Keratinocyte (primary cell): ENCODE measurements at regions not wholly inside any gene's neighbourhood (a gene's known extent, or its start where the extent isn't known, plus 50 kb on each side); places are given as distances from the start of the nearest gene placed in this dataset.

ENCODE experiments used
- DNase-seq: peaks from one replicate; pipeline ENCODE4 v3.0.0-alpha.2; 2011; ENCODE audit warnings: low read depth, missing footprints, low spot score
- FAIRE-seq: peaks from 2 replicates; lab custom pipeline; 2011; peaks lifted over from hg19 to GRCh38; lab: Jason Lieb, UNC
- H2AFZ ChIP-seq: 2 replicates; pipeline ENCODE4 v1.6.0; 2012; ENCODE audit warnings: low read length, control low read depth, inconsistent platforms; ENCODE audit not compliant: control insufficient read depth
- H3K27ac ChIP-seq: 2 replicates; pipeline ENCODE4 v1.5.1; 2011; ENCODE audit warnings: low read length; ENCODE audit not compliant: control insufficient read depth, insufficient read depth
- H3K27me3 ChIP-seq: 3 replicates; pipeline ENCODE4 v1.6.0; 2011; ENCODE audit warnings: low read length; ENCODE audit not compliant: control insufficient read depth, insufficient read depth; ENCODE audit errors: extremely low read depth
- H3K36me3 ChIP-seq, 2 experiments: 2 replicates in 1 of 2; 3 replicates in 1 of 2; pipeline ENCODE4 v1.5.1; 2011; ENCODE audit warnings: low read length in 2 of 2, mild to moderate bottlenecking in 1 of 2; ENCODE audit not compliant: control insufficient read depth in 2 of 2, insufficient read depth in 2 of 2; ENCODE audit errors: extremely low read depth in 1 of 2
- H3K4me1 ChIP-seq: 3 replicates; pipeline ENCODE4 v1.5.1; 2011; ENCODE audit warnings: low read length; ENCODE audit not compliant: control insufficient read depth, insufficient read depth; ENCODE audit errors: extremely low read depth
- H3K4me2 ChIP-seq: 3 replicates; pipeline ENCODE4 v1.6.0; 2011; ENCODE audit warnings: low read depth, low read length; ENCODE audit not compliant: control insufficient read depth, insufficient read depth; ENCODE audit errors: extremely low read depth
- H3K4me3 ChIP-seq, 3 experiments: fragments of 200-600 bp in 1 of 3; sonication (generic) in 1 of 3; 2 replicates in 2 of 3; 3 replicates in 1 of 3; pipeline ENCODE4 v1.5.1; 2011 to 2016; ENCODE audit warnings: low read length in 3 of 3, mild to moderate bottlenecking in 3 of 3, control low read depth in 2 of 3, inconsistent platforms in 1 of 3, low read depth in 1 of 3, mixed read lengths in 1 of 3, mixed run types in 1 of 3, moderate library complexity in 1 of 3; ENCODE audit not compliant: control insufficient read depth in 2 of 3, insufficient read depth in 2 of 3; ENCODE audit errors: extremely low read depth in 1 of 3
- H3K79me2 ChIP-seq: 2 replicates; pipeline ENCODE4 v1.6.0; 2012; ENCODE audit warnings: low read length; ENCODE audit not compliant: control insufficient read depth, insufficient read depth
- H3K9ac ChIP-seq: 3 replicates; pipeline ENCODE4 v1.6.0; 2011; ENCODE audit warnings: low read length; ENCODE audit not compliant: control insufficient read depth, insufficient read depth; ENCODE audit errors: extremely low read depth
- H3K9me1 ChIP-seq: 3 replicates; pipeline ENCODE4 v1.6.0; 2011; ENCODE audit warnings: low read length; ENCODE audit not compliant: control insufficient read depth, insufficient read depth; ENCODE audit errors: extremely low read depth
- H3K9me3 ChIP-seq: 2 replicates; pipeline ENCODE4 v1.5.1; 2012; ENCODE audit warnings: low read depth, low read length; ENCODE audit not compliant: control insufficient read depth
- H4K20me1 ChIP-seq: 3 replicates; pipeline ENCODE4 v1.6.0; 2011; ENCODE audit warnings: low read length; ENCODE audit not compliant: control insufficient read depth, insufficient read depth; ENCODE audit errors: extremely low read depth
- CTCF ChIP-seq, 3 experiments: IDR thresholded peaks in 1 of 3; conservative IDR thresholded peaks in 1 of 3; optimal IDR thresholded peaks in 1 of 3; 2 replicates in 2 of 3; 3 replicates in 1 of 3; pipeline versions ENCODE3 to v1.5.1; 2011; ENCODE audit warnings: low read length in 3 of 3, mild to moderate bottlenecking in 3 of 3, moderate library complexity in 2 of 3, control low read depth in 1 of 3, inconsistent platforms in 1 of 3; ENCODE audit not compliant: insufficient read depth in 2 of 3; ENCODE audit errors: extremely low read depth in 1 of 3
- EZH2 ChIP-seq: IDR thresholded peaks from one replicate; pipeline ENCODE4 v1.6.1; 2012; ENCODE audit warnings: inconsistent platforms, mild to moderate bottlenecking, low read length, moderate library complexity
- dilution Hi-C: fragments of 300-500 bp; cut with MboI; formaldehyde crosslinking; loops from one replicate; pipeline ENCODE4 v1.7.0; 2020; ENCODE audit warnings: low sequenced_read_pairs; ENCODE audit not compliant: extremely low pct_ligation_motif_present

GRCh38 chr13:83557845-83558244 lies 324.4 kb downstream of the SLITRK1 start:
- Histone ChIP-seq H3K27ac (no peak overlapping the region), H3K79me2 (no peaks in the 10 kb centered on the region), H3K36me3 (no peaks in the 10 kb centered on the region), H3K4me2 (no peak overlapping the region), H2AFZ (no peak overlapping the region), H3K27me3 (no peaks in the 10 kb centered on the region), H3K9me1 (no peaks in the 10 kb centered on the region), H3K9me3 (no peaks in the 10 kb centered on the region), H3K4me3 (no peak overlapping the region), H4K20me1 (no peaks in the 10 kb centered on the region), H3K9ac (no peak overlapping the region), H3K4me1 (no peaks in the 10 kb centered on the region)
- FAIRE-seq (no peak), DNase-seq (no peak)
- TF ChIP-seq CTCF (optimal IDR thresholded peaks at IDR 0.05 in 1 of 3, IDR thresholded peaks at IDR 0.05 in 1 of 3, conservative IDR thresholded peaks at IDR 0.05 in 1 of 3; ENCODE audit: extremely low read depth in 1 of 3, insufficient read depth in 2 of 3, low read length in 3 of 3), result no peak
- no peak for TF ChIP-seq EZH2
- dilution Hi-C loops, result no loop called here

- DNase-seq, result no peak
- dilution Hi-C loops, result no loop called here
- FAIRE-seq, result peak; percentile 68
- no peaks in the 10 kb centered on the region for H3K9me3 ChIP-seq
- no peaks in the 10 kb centered on the region for H3K4me1 ChIP-seq
- H3K79me2 ChIP-seq, result no peaks in the 10 kb centered on the region
- H3K27ac ChIP-seq, result no peak overlapping the region
- H3K4me3 ChIP-seq, result no peak overlapping the region
- H3K36me3 ChIP-seq, result no peaks in the 10 kb centered on the region
- H3K27me3 ChIP-seq, result no peaks in the 10 kb centered on the region
- H3K9me1 ChIP-seq, result no peaks in the 10 kb centered on the region
- no peak overlapping the region for H3K4me2 ChIP-seq
- TF ChIP-seq EZH2 (no peak), CTCF (optimal IDR thresholded peaks at IDR 0.05 in 1 of 3, IDR thresholded peaks at IDR 0.05 in 1 of 3, conservative IDR thresholded peaks at IDR 0.05 in 1 of 3; ENCODE audit: extremely low read depth in 1 of 3, insufficient read depth in 2 of 3, low read length in 3 of 3) (no peak)
- no peak overlapping the region for H2AFZ ChIP-seq
- no peaks in the 10 kb centered on the region for H4K20me1 ChIP-seq
- H3K9ac ChIP-seq, result no peak overlapping the region
These were observed 332.6 kb downstream of the SLITRK1 start for GRCh38 chr13:83549671-83550070.
